ENCODE measurements at regions not wholly inside any gene's neighbourhood (a gene's known extent, or its start where the extent isn't known, plus 50 kb on each side); places are given as distances from the start of the nearest gene placed in this dataset.
A peak's percentile ranks its signal among the peaks of the same experiment; 100 is the strongest.

DNA sequence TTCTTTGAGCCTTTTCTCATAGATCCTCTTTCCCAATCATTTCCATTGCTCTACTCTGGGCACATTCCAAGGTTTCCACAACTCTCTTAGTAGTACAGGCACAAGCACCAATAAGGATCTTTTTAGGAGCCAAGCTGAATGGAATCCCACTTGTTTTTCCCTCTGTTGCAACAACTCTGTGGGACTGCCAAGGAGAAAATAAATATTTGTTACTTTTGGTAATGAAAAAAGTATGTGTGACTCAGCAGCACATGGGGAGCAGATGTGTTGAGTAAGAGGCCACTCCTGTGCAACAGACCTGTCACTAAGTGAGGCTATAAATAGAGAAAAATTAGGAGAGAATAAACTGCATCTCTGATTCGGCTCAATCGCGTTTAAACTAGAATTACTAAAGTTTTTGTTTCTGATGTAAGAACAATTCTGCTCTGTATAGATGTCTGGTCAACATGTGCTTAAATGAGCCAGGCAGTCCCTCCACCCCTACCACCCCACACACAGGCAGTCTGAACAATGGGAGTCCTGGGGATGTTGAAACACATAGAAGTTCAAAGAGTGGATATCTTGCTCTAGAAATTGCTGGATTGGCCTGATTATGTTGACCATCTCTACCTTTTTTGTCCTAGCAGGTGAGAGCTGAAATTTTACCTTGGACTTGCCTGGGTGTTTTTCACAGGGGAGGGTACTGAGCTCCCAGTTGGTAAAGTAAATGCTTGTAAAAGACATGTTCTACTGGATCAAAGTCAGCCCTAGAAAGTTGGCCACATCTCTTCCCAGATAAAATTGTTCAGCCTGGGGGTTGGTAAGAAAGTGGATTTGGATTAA lies 244.3 kb upstream of the NOVA1 start:
- Histone ChIP-seq H3K4me1 (ENCODE audit: control insufficient read depth, insufficient read depth, low read length) (no peaks in the 10 kb centered on the region), H3K36me3 (ENCODE audit: control insufficient read depth, insufficient read depth, low read length) (no peaks in the 10 kb centered on the region), H3K27ac (ENCODE audit: low read length) (no peak overlapping the region), H3K4me3 (ENCODE audit: low read depth in 2 of 2, low read length in 2 of 2) (no peak overlapping the region), H3K27me3 (ENCODE audit: control insufficient read depth, insufficient read depth, low read length) (no peaks in the 10 kb centered on the region), H3K9me3 (ENCODE audit: control insufficient read depth, insufficient read depth, low read depth, low read length) (no peaks in the 10 kb centered on the region)
- ATAC-seq, result peak; percentile 84
- ChIA-PET POLR2A (no interaction called here), CTCF (no interaction called here)
- in situ Hi-C loops (cut with HindIII; ENCODE audit: low pct_unique_long_range_greater_than_20kb, low sequenced_read_pairs) (no loop called here), intact Hi-C loops (cut with micrococcal nuclease; ENCODE audit: unreplicated experiment) (no loop called here)
- TF ChIP-seq POLR2AphosphoS5 (IDR thresholded peaks at IDR 0.05; ENCODE audit: low read depth, low read length), result no peak
- TF ChIP-seq SIN3A (IDR thresholded peaks at IDR 0.05; ENCODE audit: borderline replicate concordance, insufficient read depth, low read depth, low read length), result no peak
- TF ChIP-seq, protein P1, sequence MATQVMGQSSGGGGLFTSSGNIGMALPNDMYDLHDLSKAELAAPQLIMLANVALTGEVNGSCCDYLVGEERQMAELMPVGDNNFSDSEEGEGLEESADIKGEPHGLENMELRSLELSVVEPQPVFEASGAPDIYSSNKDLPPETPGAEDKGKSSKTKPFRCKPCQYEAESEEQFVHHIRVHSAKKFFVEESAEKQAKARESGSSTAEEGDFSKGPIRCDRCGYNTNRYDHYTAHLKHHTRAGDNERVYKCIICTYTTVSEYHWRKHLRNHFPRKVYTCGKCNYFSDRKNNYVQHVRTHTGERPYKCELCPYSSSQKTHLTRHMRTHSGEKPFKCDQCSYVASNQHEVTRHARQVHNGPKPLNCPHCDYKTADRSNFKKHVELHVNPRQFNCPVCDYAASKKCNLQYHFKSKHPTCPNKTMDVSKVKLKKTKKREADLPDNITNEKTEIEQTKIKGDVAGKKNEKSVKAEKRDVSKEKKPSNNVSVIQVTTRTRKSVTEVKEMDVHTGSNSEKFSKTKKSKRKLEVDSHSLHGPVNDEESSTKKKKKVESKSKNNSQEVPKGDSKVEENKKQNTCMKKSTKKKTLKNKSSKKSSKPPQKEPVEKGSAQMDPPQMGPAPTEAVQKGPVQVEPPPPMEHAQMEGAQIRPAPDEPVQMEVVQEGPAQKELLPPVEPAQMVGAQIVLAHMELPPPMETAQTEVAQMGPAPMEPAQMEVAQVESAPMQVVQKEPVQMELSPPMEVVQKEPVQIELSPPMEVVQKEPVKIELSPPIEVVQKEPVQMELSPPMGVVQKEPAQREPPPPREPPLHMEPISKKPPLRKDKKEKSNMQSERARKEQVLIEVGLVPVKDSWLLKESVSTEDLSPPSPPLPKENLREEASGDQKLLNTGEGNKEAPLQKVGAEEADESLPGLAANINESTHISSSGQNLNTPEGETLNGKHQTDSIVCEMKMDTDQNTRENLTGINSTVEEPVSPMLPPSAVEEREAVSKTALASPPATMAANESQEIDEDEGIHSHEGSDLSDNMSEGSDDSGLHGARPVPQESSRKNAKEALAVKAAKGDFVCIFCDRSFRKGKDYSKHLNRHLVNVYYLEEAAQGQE (IDR thresholded peaks at IDR 0.05; ENCODE audit: insufficient read depth in 1 of 2, low read depth in 2 of 2, low read length in 1 of 2), result no peak
- TF ChIP-seq, protein P2, sequence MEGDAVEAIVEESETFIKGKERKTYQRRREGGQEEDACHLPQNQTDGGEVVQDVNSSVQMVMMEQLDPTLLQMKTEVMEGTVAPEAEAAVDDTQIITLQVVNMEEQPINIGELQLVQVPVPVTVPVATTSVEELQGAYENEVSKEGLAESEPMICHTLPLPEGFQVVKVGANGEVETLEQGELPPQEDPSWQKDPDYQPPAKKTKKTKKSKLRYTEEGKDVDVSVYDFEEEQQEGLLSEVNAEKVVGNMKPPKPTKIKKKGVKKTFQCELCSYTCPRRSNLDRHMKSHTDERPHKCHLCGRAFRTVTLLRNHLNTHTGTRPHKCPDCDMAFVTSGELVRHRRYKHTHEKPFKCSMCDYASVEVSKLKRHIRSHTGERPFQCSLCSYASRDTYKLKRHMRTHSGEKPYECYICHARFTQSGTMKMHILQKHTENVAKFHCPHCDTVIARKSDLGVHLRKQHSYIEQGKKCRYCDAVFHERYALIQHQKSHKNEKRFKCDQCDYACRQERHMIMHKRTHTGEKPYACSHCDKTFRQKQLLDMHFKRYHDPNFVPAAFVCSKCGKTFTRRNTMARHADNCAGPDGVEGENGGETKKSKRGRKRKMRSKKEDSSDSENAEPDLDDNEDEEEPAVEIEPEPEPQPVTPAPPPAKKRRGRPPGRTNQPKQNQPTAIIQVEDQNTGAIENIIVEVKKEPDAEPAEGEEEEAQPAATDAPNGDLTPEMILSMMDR (IDR thresholded peaks at IDR 0.05), result no peak
- TF ChIP-seq TCF7L2 (IDR thresholded peaks at IDR 0.05; ENCODE audit: low read depth, low read length), result no peak
- DNase-seq (ENCODE audit: low read depth, low spot score), result peak; percentile 88
- no TSS peak for BruUV-seq (replicated peaks)

DNA sequence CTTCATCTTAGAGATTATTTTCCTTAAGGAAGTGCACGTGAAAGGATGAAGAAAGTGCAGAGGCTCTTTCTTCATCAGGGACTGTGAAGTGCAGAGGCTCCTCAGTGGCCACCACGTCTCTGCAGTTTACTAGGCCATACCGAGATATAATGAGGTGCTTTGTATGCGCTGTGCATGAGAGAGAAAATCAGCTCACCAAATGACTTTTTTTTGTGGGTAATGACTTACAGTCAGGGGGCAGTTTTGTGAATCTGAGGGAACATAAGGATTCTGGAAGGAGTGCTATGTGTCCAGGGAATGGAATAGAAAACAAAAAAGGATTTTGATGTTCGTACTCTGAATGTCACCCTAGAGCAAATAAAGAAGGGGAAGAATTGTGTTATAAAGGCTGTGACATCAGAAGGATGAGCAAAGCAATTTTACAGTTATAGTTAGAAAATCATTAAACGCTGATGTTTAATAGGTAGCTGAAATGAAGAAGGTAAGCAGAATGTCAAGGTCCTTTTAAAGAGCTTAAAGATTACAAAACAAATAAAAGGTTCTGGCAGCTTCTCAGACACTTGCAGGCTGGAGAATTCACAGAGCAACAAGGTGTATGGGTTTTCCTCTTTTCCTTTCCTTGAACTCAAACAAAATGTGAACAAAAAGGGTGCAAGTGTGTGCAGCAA lies 247.5 kb upstream of the NOVA1 start:
- no TSS peak for BruUV-seq (replicated peaks)
- Histone ChIP-seq H3K4me3 (ENCODE audit: low read depth in 2 of 2, low read length in 2 of 2) (no peak overlapping the region), H3K27ac (ENCODE audit: low read length) (no peak overlapping the region), H3K4me1 (ENCODE audit: control insufficient read depth, insufficient read depth, low read length) (no peaks in the 10 kb centered on the region), H3K9me3 (ENCODE audit: control insufficient read depth, insufficient read depth, low read depth, low read length) (no peaks in the 10 kb centered on the region), H3K27me3 (ENCODE audit: control insufficient read depth, insufficient read depth, low read length) (no peaks in the 10 kb centered on the region), H3K36me3 (ENCODE audit: control insufficient read depth, insufficient read depth, low read length) (no peaks in the 10 kb centered on the region)
- DNase-seq (ENCODE audit: low read depth, low spot score) (no peak), ATAC-seq (no peak)
- intact Hi-C loops (cut with micrococcal nuclease; ENCODE audit: unreplicated experiment) (no loop called here), in situ Hi-C loops (cut with HindIII; ENCODE audit: low pct_unique_long_range_greater_than_20kb, low sequenced_read_pairs) (no loop called here)
- ChIA-PET POLR2A (no interaction called here), CTCF (no interaction called here)
- no peak for TF ChIP-seq POLR2AphosphoS5 (IDR thresholded peaks at IDR 0.05; ENCODE audit: low read depth, low read length)
- no peak for TF ChIP-seq TCF7L2 (IDR thresholded peaks at IDR 0.05; ENCODE audit: low read depth, low read length)
- TF ChIP-seq, protein P2 (IDR thresholded peaks at IDR 0.05), result no peak
- TF ChIP-seq, protein P1 (IDR thresholded peaks at IDR 0.05; ENCODE audit: insufficient read depth in 1 of 2, low read depth in 2 of 2, low read length in 1 of 2), result no peak
- TF ChIP-seq SIN3A (IDR thresholded peaks at IDR 0.05; ENCODE audit: borderline replicate concordance, insufficient read depth, low read depth, low read length), result no peak
